Neural cell (in vitro differentiated cells): ENCODE measurements at regions not wholly inside any gene's neighbourhood (a gene's known extent, or its start where the extent isn't known, plus 50 kb on each side); places are given as distances from the start of the nearest gene placed in this dataset.
A peak's percentile ranks its signal among the peaks of the same experiment; 100 is the strongest.
"Not testable (repeated sequence)": the region's sequence is repeated elsewhere in the genome, so short reads cannot be mapped to it uniquely, and the experiment has no call there.

Experiments used
- H2AFZ ChIP-seq: fragments of 200-600, 300-800 bp; sonication (generic), shearing (Covaris generic); 2 replicates; pipeline ENCODE4 v1.6.0; 2014; ENCODE audit warnings: low read depth, mild to moderate bottlenecking, antibody characterized with exemption, low read length, moderate library complexity
- H3F3A ChIP-seq: fragments of 200-600 bp; shearing (Covaris generic); 2 replicates; pipeline ENCODE4 v1.6.1; 2016; ENCODE audit warnings: mild to moderate bottlenecking, moderate library complexity, mixed read lengths, antibody characterized with exemption, low read length; ENCODE audit not compliant: insufficient read depth, poor library complexity, severe bottlenecking
- H3K27ac ChIP-seq: fragments of 200-600, 300-800 bp; sonication (generic), shearing (Covaris generic); 2 replicates; pipeline ENCODE4 v1.5.1; 2014; ENCODE audit warnings: mild to moderate bottlenecking, low read length, moderate library complexity
- H3K27me3 ChIP-seq: fragments of 300-800, 200-600 bp; sonication (generic), shearing (Covaris generic); 2 replicates; pipeline ENCODE4 v1.6.0; 2014; ENCODE audit warnings: mild to moderate bottlenecking, low read depth, low read length, moderate library complexity; ENCODE audit not compliant: insufficient read depth
- H3K36me3 ChIP-seq: fragments of 300-800, 200-600 bp; sonication (generic), shearing (Covaris generic); 2 replicates; pipeline ENCODE4 v1.5.1; 2014; ENCODE audit warnings: mild to moderate bottlenecking, antibody characterized with exemption, low read length, moderate library complexity; ENCODE audit not compliant: insufficient read depth
- H3K4me2 ChIP-seq: fragments of 300-800, 200-600 bp; sonication (generic), shearing (Covaris generic); 2 replicates; pipeline ENCODE4 v1.6.0; 2014; ENCODE audit warnings: mild to moderate bottlenecking, low read length
- H3K4me3 ChIP-seq: fragments of 300-800, 200-600 bp; sonication (generic), shearing (Covaris generic); 2 replicates; pipeline ENCODE4 v1.5.1; 2014; ENCODE audit warnings: mild to moderate bottlenecking, low read length, moderate library complexity
- H3K79me2 ChIP-seq: fragments of 200-600 bp; shearing (Covaris generic); replicated peaks from 2 replicates; pipeline ENCODE4 v1.6.0; 2014; ENCODE audit warnings: mild to moderate bottlenecking, low read length, moderate library complexity; ENCODE audit not compliant: insufficient read depth
- H3K9ac ChIP-seq: fragments of 300-800, 200-600 bp; sonication (generic), shearing (Covaris generic); 2 replicates; pipeline ENCODE4 v1.6.1; 2016; ENCODE audit warnings: mild to moderate bottlenecking, low read length, mixed read lengths
- H3K9me2 ChIP-seq: fragments of 200-600 bp; shearing (Covaris generic); 2 replicates; pipeline ENCODE4 v1.6.1; 2016; ENCODE audit warnings: mild to moderate bottlenecking, low read length, mixed read lengths; ENCODE audit not compliant: insufficient read depth
- H3K9me3 ChIP-seq: fragments of 200-600, 300-800 bp; sonication (generic), shearing (Covaris generic); 2 replicates; pipeline ENCODE4 v1.6.1; 2016; ENCODE audit warnings: mild to moderate bottlenecking, mixed run types, low read length, moderate library complexity, mixed read lengths
- H4K20me1 ChIP-seq: fragments of 200-600 bp; shearing (Covaris generic); 2 replicates; pipeline ENCODE4 v1.6.1; 2016; ENCODE audit warnings: mild to moderate bottlenecking, mixed run types; ENCODE audit not compliant: insufficient read depth
- CTCF ChIP-seq: fragments of 450-650 bp; IDR thresholded peaks from 2 replicates; pipeline ENCODE4 v1.5.1; 2014; ENCODE audit warnings: antibody characterized with exemption, mild to moderate bottlenecking, moderate library complexity; ENCODE audit not compliant: poor library complexity, severe bottlenecking
- EP300 ChIP-seq: fragments of 450-650 bp; conservative IDR thresholded peaks from 2 replicates; pipeline ENCODE4 v1.6.1; 2014; ENCODE audit warnings: antibody characterized with exemption, mild to moderate bottlenecking, moderate library complexity; ENCODE audit not compliant: poor library complexity, severe bottlenecking
- EZH2 ChIP-seq: fragments of 200-600, 300-800 bp; shearing (Covaris generic), sonication (generic); IDR thresholded peaks from 2 replicates; pipeline ENCODE4 v1.6.1; 2014; ENCODE audit warnings: antibody characterized with exemption, low read length, borderline replicate concordance, mild to moderate bottlenecking; ENCODE audit not compliant: insufficient read depth, poor library complexity, severe bottlenecking
- MXI1 ChIP-seq: fragments of 450-650 bp; conservative IDR thresholded peaks from 2 replicates; pipeline ENCODE4 v1.6.1; 2014; ENCODE audit warnings: antibody characterized with exemption, mild to moderate bottlenecking; ENCODE audit not compliant: poor library complexity, severe bottlenecking
- POLR2AphosphoS5 ChIP-seq: IDR thresholded peaks from 2 replicates; pipeline ENCODE4 v1.6.1; 2012
- RAD21 ChIP-seq: fragments of 450-650 bp; conservative IDR thresholded peaks from 2 replicates; pipeline ENCODE4 v1.6.1; 2014; ENCODE audit warnings: antibody characterized with exemption, mild to moderate bottlenecking, moderate library complexity
- REST ChIP-seq: IDR thresholded peaks from 2 replicates; pipeline ENCODE4 v1.6.1; 2012; ENCODE audit warnings: borderline replicate concordance
- SMC3 ChIP-seq: fragments of 450-650 bp; conservative IDR thresholded peaks from 2 replicates; pipeline ENCODE4 v1.6.1; 2014; ENCODE audit warnings: antibody characterized with exemption, mild to moderate bottlenecking, moderate library complexity; ENCODE audit not compliant: poor library complexity
- TAF1 ChIP-seq: IDR thresholded peaks from 2 replicates; pipeline ENCODE4 v1.6.1; 2012; ENCODE audit warnings: low read depth

- Histone ChIP-seq H3F3A (no peaks in the 10 kb centered on the region), H3K4me2 (no peak overlapping the region), H3K27ac (no peak overlapping the region), H3K9me2 (no peaks in the 10 kb centered on the region), H3K9me3 (no peaks in the 10 kb centered on the region), H4K20me1 (no peaks in the 10 kb centered on the region), H3K79me2 (no peaks in the 10 kb centered on the region), H3K4me3 (no peak overlapping the region), H3K27me3 (no peaks in the 10 kb centered on the region), H3K36me3 (no peaks in the 10 kb centered on the region), H3K9ac (no peak overlapping the region), H2AFZ (no peak overlapping the region)
- no peak for TF ChIP-seq POLR2AphosphoS5
- TF ChIP-seq CTCF = no peak
- no peak for TF ChIP-seq RAD21
- TF ChIP-seq TAF1 = no peak
- no peak for TF ChIP-seq EZH2
- no peak for TF ChIP-seq EP300
- TF ChIP-seq REST = no peak
- TF ChIP-seq SMC3 = no peak
- no peak for TF ChIP-seq MXI1
These were observed 2140.6 kb downstream of the NCAM2 start for GRCh38 chr21:23138797-23139196.

- Histone ChIP-seq H3K9ac (no peak overlapping the region), H3K9me3 (no peaks in the 10 kb centered on the region), H3K27ac (no peak overlapping the region), H4K20me1 (no peaks in the 10 kb centered on the region), H3F3A (no peaks in the 10 kb centered on the region), H3K9me2 (no peaks in the 10 kb centered on the region), H3K4me2 (no peak overlapping the region), H3K36me3 (no peaks in the 10 kb centered on the region), H3K27me3 (no peaks in the 10 kb centered on the region), H2AFZ (no peak overlapping the region), H3K4me3 (no peak overlapping the region), H3K79me2 (no peaks in the 10 kb centered on the region)
- peak; percentile 96 for TF ChIP-seq POLR2AphosphoS5
- peak; percentile 49 for TF ChIP-seq RAD21
- TF ChIP-seq REST = no peak
- TF ChIP-seq CTCF = peak; percentile 59
- TF ChIP-seq EP300 = peak; percentile 84
These were observed 2153.9 kb downstream of the NCAM2 start for GRCh38 chr21:23152130-23152529.

GRCh38 chr21:23153842-23154241, 2155.6 kb downstream of the NCAM2 start:
- H2AFZ ChIP-seq, H3K9me3 ChIP-seq, H3K9ac ChIP-seq, H3K36me3 ChIP-seq, H3F3A ChIP-seq, H3K27me3 ChIP-seq, H3K4me2 ChIP-seq, H3K27ac ChIP-seq, H3K79me2 ChIP-seq, H3K9me2 ChIP-seq, H3K4me3 ChIP-seq, H4K20me1 ChIP-seq: not testable (repeated sequence)
